ENCODE measurements at regions not wholly inside any gene's neighbourhood (a gene's known extent, or its start where the extent isn't known, plus 50 kb on each side); places are given as distances from the start of the nearest gene placed in this dataset.
A peak's percentile ranks its signal among the peaks of the same experiment; 100 is the strongest.

- no peak overlapping the region for H3K27ac ChIP-seq (ENCODE audit: low read depth, low read length, severe bottlenecking)
- no CpG with 5 or more reads among the region's 1 CpG for WGBS, 2 experiments (ENCODE audit: insufficient coverage in 2 of 2)
- H3K4me1 ChIP-seq (ENCODE audit: control insufficient read depth, insufficient read depth, low read length, poor library complexity, severe bottlenecking), result no peaks in the 10 kb centered on the region
- no peak overlapping the region for H3K4me3 ChIP-seq (ENCODE audit: extremely low read depth, insufficient read depth, low read length, poor library complexity, severe bottlenecking)
- no peaks in the 10 kb centered on the region for H3K9me3 ChIP-seq (ENCODE audit: control insufficient read depth, low read length)
- H3K36me3 ChIP-seq (ENCODE audit: control insufficient read depth, insufficient read depth, low read length), result no peaks in the 10 kb centered on the region
Measured at GRCh38 chr3:83890039-83890762, 1068.6 kb upstream of the CADM2 start.

DNA sequence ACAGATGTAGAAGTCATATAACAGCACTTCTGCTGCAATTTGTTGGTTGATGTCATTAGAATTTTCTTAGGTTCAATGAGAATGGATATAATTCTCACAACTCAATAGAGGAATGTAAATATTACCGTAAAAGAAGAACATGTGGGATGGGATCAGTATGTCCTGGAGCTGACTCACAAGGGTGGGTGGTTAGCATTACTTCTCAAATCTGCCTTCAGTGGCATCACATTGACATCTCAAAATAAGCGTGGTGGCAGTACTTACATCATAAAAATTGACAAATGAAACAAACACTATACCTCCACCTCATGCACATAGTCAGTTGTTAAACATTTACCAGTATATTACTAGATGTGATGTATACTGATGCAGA, 1068.0 kb upstream of the CADM2 start:
- H3K4me3 ChIP-seq (ENCODE audit: extremely low read depth, insufficient read depth, low read length, poor library complexity, severe bottlenecking), result no peak overlapping the region
- no peak overlapping the region for H3K27ac ChIP-seq (ENCODE audit: low read depth, low read length, severe bottlenecking)
- no peaks in the 10 kb centered on the region for H3K4me1 ChIP-seq (ENCODE audit: control insufficient read depth, insufficient read depth, low read length, poor library complexity, severe bottlenecking)
- WGBS, 2 experiments (ENCODE audit: insufficient coverage in 2 of 2), result 40% methylated on average over 1 of the region's 2 CpGs; no CpG with 5 or more reads in 1 of the 2 experiments
- H3K9me3 ChIP-seq (ENCODE audit: control insufficient read depth, low read length), result no peaks in the 10 kb centered on the region
- H3K36me3 ChIP-seq (ENCODE audit: control insufficient read depth, insufficient read depth, low read length), result no peaks in the 10 kb centered on the region

GRCh38 chr3:83894223-83894622, 1064.6 kb upstream of the CADM2 start:
- Histone ChIP-seq H3K27ac (ENCODE audit: low read depth, low read length, severe bottlenecking) (no peak overlapping the region), H3K4me1 (ENCODE audit: control insufficient read depth, insufficient read depth, low read length, poor library complexity, severe bottlenecking) (no peaks in the 10 kb centered on the region), H3K4me3 (ENCODE audit: extremely low read depth, insufficient read depth, low read length, poor library complexity, severe bottlenecking) (no peak overlapping the region), H3K9me3 (ENCODE audit: control insufficient read depth, low read length) (no peaks in the 10 kb centered on the region), H3K36me3 (ENCODE audit: control insufficient read depth, insufficient read depth, low read length) (no peaks in the 10 kb centered on the region)
- 75 to 83% methylated on average over 2 of the region's 2 CpGs for WGBS, 2 experiments (ENCODE audit: insufficient coverage in 2 of 2)

DNA sequence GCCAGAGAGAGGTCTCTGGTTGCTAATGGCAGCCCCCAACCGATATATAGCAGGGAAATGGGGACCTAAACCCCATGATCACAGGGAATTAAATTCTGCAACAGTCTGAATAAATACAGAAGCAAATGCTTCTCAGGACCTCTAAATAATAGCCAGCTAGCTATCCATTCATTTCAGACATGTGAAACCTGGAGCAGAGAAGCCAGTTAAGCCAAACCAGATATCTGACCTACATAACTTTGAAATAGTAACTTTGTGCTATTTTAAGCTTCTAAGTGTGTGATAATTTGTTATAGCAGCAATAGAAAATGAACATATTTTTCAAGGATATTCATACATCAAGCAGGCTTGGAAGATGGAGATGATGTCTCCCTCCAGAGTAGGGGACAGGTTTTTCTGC, 1062.9 kb upstream of the CADM2 start:
- Histone ChIP-seq H3K4me1 (ENCODE audit: control insufficient read depth, insufficient read depth, low read length, poor library complexity, severe bottlenecking) (no peaks in the 10 kb centered on the region), H3K9me3 (ENCODE audit: control insufficient read depth, low read length) (no peaks in the 10 kb centered on the region)
- 0% methylated on average over 1 of the region's 1 CpG; no CpG with 5 or more reads in 1 of the 2 experiments for WGBS, 2 experiments (ENCODE audit: insufficient coverage in 2 of 2)

GRCh38 chr3:83902787-83903533, 1055.8 kb upstream of the CADM2 start:
- Histone ChIP-seq H3K36me3 (ENCODE audit: control insufficient read depth, insufficient read depth, low read length) (no peaks in the 10 kb centered on the region), H3K4me1 (ENCODE audit: control insufficient read depth, insufficient read depth, low read length, poor library complexity, severe bottlenecking) (no peaks in the 10 kb centered on the region), H3K27ac (ENCODE audit: low read depth, low read length, severe bottlenecking) (no peak overlapping the region), H3K4me3 (ENCODE audit: extremely low read depth, insufficient read depth, low read length, poor library complexity, severe bottlenecking) (no peak overlapping the region), H3K9me3 (ENCODE audit: control insufficient read depth, low read length) (no peaks in the 10 kb centered on the region)
- WGBS, 2 experiments (ENCODE audit: insufficient coverage in 2 of 2), result 85 to 93% methylated on average over 3 of the region's 5 CpGs

More for the DNA sequence above, 1062.9 kb upstream of the CADM2 start:
- no peak overlapping the region for H3K27ac ChIP-seq (ENCODE audit: low read depth, low read length, severe bottlenecking)
- no peak overlapping the region for H3K4me3 ChIP-seq (ENCODE audit: extremely low read depth, insufficient read depth, low read length, poor library complexity, severe bottlenecking)
- H3K36me3 ChIP-seq (ENCODE audit: control insufficient read depth, insufficient read depth, low read length), result no peaks in the 10 kb centered on the region

- Histone ChIP-seq H3K9me3 (ENCODE audit: control insufficient read depth, low read length) (no peaks in the 10 kb centered on the region), H3K27ac (ENCODE audit: low read depth, low read length, severe bottlenecking) (no peak overlapping the region), H3K4me1 (ENCODE audit: control insufficient read depth, insufficient read depth, low read length, poor library complexity, severe bottlenecking) (no peaks in the 10 kb centered on the region), H3K36me3 (ENCODE audit: control insufficient read depth, insufficient read depth, low read length) (no peaks in the 10 kb centered on the region), H3K4me3 (ENCODE audit: extremely low read depth, insufficient read depth, low read length, poor library complexity, severe bottlenecking) (no peak overlapping the region)
- 100% methylated on average over 1 of the region's 4 CpGs; no CpG with 5 or more reads in 1 of the 2 experiments for WGBS, 2 experiments (ENCODE audit: insufficient coverage in 2 of 2)
Measured at GRCh38 chr3:83913381-83913780, 1045.4 kb upstream of the CADM2 start.

DNA sequence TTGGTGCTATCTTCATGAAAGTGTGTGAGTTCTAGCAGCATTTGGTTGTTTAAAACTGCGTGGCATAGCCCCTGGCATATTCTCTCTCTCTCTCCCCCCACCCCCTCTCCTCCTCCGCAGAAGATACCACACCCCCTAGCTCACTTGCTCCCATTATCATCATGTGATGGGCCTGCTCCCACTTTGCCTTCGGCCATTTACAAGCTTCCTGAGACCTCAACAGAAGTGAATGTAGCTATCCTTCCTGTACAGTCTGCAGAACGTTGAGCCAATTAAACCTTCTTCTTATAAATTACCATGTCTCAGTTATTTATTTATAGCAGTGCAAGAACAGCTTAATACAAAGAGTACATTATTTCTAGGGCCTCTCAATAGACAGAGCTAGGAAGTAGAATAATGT, 1032.5 kb upstream of the CADM2 start:
- WGBS, 2 experiments (ENCODE audit: insufficient coverage in 2 of 2), result 70 to 88% methylated on average over 1 to 2 of the region's 4 CpGs

DNA sequence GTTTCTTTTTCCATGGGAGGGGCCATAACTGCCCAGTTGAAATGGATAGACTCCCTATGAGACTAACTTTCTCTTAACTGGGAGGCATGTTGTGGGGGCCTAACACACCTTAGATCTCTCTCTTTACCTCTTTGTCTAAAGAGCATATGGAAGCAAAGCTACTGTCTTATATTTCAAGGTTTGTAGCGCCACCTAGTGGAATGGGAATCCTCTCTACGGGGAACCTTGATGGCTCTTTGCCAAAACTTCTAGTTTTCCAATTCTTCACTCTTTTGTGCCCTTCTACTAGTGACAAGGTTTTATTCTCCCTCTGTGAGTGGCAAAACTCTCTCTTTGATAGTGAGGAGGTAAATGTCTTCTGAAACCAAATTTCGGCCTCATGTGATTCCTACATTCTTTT, 1030.4 kb upstream of the CADM2 start:
- Histone ChIP-seq H3K27ac (ENCODE audit: low read depth, low read length, severe bottlenecking) (no peak overlapping the region), H3K9me3 (ENCODE audit: control insufficient read depth, low read length) (peaks cover 33% of the 10 kb centered on the region), H3K4me1 (ENCODE audit: control insufficient read depth, insufficient read depth, low read length, poor library complexity, severe bottlenecking) (no peaks in the 10 kb centered on the region), H3K4me3 (ENCODE audit: extremely low read depth, insufficient read depth, low read length, poor library complexity, severe bottlenecking) (no peak overlapping the region), H3K36me3 (ENCODE audit: control insufficient read depth, insufficient read depth, low read length) (no peaks in the 10 kb centered on the region)
- WGBS, 2 experiments (ENCODE audit: insufficient coverage in 2 of 2), result 76% methylated on average over 2 of the region's 3 CpGs; no CpG with 5 or more reads in 1 of the 2 experiments

More for the DNA sequence above, 1032.5 kb upstream of the CADM2 start:
- no peaks in the 10 kb centered on the region for H3K4me1 ChIP-seq (ENCODE audit: control insufficient read depth, insufficient read depth, low read length, poor library complexity, severe bottlenecking)
- no peak overlapping the region for H3K4me3 ChIP-seq (ENCODE audit: extremely low read depth, insufficient read depth, low read length, poor library complexity, severe bottlenecking)
- no peaks in the 10 kb centered on the region for H3K36me3 ChIP-seq (ENCODE audit: control insufficient read depth, insufficient read depth, low read length)
- H3K9me3 ChIP-seq (ENCODE audit: control insufficient read depth, low read length), result peaks cover 33% of the 10 kb centered on the region
- no peak overlapping the region for H3K27ac ChIP-seq (ENCODE audit: low read depth, low read length, severe bottlenecking)

DNA sequence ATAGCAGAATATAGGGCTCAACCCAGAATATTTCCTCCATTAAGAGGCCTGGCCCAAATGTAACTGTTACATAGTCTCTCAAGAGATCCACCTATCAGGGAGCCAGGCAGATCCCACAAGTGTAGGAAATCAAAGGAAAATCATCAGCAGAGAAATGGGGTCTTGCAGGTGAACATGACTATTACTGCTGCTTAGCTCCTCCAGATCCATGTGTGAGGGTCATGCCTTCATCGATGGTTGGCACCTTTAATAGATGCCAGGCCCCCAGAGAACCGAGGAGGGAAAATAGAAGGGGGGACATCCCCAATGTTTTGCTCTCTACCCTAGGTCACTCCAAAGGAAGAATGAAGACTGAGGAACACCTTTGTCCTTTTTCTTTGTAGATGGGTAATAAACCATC, 1029.9 kb upstream of the CADM2 start:
- Histone ChIP-seq H3K27ac (ENCODE audit: low read depth, low read length, severe bottlenecking) (no peak overlapping the region), H3K4me3 (ENCODE audit: extremely low read depth, insufficient read depth, low read length, poor library complexity, severe bottlenecking) (no peak overlapping the region), H3K36me3 (ENCODE audit: control insufficient read depth, insufficient read depth, low read length) (no peaks in the 10 kb centered on the region), H3K4me1 (ENCODE audit: control insufficient read depth, insufficient read depth, low read length, poor library complexity, severe bottlenecking) (no peaks in the 10 kb centered on the region), H3K9me3 (ENCODE audit: control insufficient read depth, low read length) (peaks cover 33% of the 10 kb centered on the region)
- 100% methylated on average over 2 of the region's 2 CpGs; no CpG with 5 or more reads in 1 of the 2 experiments for WGBS, 2 experiments (ENCODE audit: insufficient coverage in 2 of 2)

DNA sequence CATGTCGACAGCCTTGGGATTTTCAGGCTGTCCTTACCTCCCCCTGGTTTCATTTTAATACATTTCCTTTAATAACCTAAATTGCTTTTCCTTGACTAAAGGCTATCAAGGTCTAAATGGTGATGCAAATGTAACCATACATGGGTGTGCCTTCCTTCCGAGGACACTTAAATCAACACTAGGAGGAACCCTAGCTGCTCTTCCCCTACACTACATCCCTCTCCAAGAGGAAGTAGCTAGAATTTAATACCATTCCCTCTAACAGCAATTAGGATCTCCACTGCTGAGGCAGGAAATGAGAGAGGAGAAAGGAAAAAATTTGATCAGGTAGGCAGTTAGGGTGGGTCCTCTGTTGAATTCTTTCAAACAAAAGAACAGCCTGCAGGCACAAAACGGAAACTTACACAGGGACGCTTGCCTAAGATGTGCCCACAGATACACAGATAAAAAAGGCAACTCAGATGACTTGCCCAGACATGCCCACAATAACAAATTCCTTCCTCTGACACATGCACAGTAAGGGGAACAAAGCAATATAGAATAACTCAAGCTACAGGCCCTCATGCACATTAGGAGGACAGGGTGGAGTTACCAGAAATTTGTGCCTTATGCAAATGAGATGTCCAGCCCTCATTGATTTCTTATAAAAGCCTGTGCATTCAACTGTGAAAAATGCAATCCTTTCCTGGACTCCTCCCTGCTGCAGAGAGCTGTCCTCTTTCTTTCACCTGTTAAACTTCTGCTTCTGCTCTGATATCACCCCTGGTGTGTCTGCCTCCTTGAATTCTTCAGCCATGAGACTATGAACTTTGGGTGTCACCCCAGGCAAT, 1024.4 kb upstream of the CADM2 start:
- H3K36me3 ChIP-seq (ENCODE audit: control insufficient read depth, insufficient read depth, low read length), result no peaks in the 10 kb centered on the region
- peak overlapping the region; percentile 73 for H3K27ac ChIP-seq (ENCODE audit: low read depth, low read length, severe bottlenecking)
- WGBS, 2 experiments (ENCODE audit: insufficient coverage in 2 of 2), result 100% methylated on average over 2 of the region's 4 CpGs; no CpG with 5 or more reads in 1 of the 2 experiments
- peaks cover 7% of the 10 kb centered on the region for H3K4me1 ChIP-seq (ENCODE audit: control insufficient read depth, insufficient read depth, low read length, poor library complexity, severe bottlenecking)
- H3K4me3 ChIP-seq (ENCODE audit: extremely low read depth, insufficient read depth, low read length, poor library complexity, severe bottlenecking), result no peak overlapping the region
- peaks cover 14% of the 10 kb centered on the region for H3K9me3 ChIP-seq (ENCODE audit: control insufficient read depth, low read length)
